ENCODE measurements at regions not wholly inside any gene's neighbourhood (a gene's known extent, or its start where the extent isn't known, plus 50 kb on each side); places are given as distances from the start of the nearest gene placed in this dataset.

- no peak for TF ChIP-seq CTCF (IDR thresholded peaks at IDR 0.05)
- no peak for TF ChIP-seq POLR2A (IDR thresholded peaks at IDR 0.05)
- TF ChIP-seq POLR2AphosphoS5 (IDR thresholded peaks at IDR 0.05): no peak
Measured at GRCh38 chr21:16213518-16213917, 483.7 kb downstream of the USP25 start.

Measured in prostate gland (tissue), 2 donors.